Hypothalamus (tissue), 51 donors: ENCODE measurements at regions not wholly inside any gene's neighbourhood (a gene's known extent, or its start where the extent isn't known, plus 50 kb on each side); places are given as distances from the start of the nearest gene placed in this dataset.
"Not testable (repeated sequence)": the region's sequence is repeated elsewhere in the genome, so short reads cannot be mapped to it uniquely, and the experiment has no call there.

Source experiments
- DNase-seq, 51 donors: peaks; one replicate each; lab custom pipeline; 2025; lab: John Stamatoyannopoulos, UW

DNA sequence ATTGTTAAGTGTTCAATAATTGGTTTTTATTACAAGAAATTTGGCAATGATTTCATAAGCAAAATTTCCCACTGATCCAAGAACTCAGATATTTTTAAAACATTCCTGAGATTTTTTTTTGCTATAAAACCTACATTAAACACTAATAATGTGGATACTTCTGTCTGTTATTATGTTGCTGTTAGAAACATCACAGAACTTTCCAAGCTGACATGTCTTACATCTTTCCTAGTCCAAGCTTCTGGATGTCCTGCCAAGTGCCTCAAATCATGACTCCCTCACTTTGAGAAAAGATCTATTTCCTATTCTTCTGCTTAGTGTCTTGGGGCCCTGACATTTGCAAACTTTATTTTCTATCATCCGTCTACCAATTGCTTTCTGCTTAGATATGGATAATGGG, 110.8 kb downstream of the RFPL4B start:
- no peak for DNase-seq

DNA sequence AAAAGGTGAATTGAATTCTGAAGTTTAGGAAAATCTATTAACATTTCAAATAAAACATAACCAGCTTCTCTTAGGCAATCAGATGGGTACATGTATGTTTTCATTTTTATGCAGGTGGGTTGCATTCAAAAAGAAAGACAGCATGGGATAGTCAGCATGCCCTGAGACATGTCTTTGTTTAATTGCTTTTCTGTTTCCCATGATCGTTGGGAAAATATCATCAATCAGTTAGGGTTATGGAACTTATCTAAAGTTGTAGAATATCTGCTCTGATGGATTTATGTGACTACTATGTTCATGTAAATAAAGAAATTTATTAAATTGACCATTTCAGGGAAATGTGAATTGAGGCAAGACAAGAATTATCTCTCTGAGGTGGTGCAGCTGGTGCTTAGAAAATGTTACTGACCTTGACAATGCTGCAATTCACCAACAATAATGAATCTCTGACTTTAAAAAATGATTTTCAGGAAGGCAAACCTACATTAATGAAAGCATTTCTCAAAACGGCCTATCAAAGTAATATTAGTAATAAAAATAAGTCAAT, 112.7 kb downstream of the RFPL4B start:
- DNase-seq: no peak

DNA sequence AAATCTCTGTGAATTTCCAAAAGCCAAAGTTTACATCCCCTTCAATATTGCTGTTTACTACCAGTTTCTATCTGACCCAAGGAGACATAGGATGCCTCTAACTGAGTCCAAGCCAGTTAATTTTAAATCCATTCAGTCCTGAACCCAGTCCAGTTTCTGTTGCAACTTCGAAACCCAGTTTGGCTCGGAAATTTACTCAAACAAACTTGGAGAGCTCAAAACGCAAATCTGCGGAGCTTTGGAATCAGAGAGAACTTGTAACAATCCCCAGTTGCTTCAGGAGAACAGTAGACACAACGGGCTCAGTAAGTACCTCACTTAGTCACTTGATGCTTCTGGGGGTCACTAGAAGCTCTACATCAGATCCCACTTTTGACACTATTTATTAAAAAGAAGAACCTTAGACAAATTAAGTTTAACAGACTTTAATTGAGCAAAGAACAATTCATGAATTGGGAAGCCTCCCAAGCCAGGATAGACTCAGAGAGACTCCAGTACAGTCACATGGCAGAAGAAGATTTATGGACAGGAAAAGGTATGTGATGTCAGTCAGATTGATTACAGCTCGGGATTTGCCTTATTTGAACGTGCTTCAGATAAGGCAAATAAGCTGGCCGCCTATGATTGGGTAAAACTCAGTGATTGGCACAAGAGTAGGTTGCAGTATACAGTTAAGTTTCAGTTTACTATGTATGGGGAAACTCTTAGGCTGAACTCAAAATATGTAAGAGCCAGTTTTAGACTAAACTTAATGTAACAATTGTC, 118.0 kb downstream of the RFPL4B start:
- DNase-seq: no peak

DNA sequence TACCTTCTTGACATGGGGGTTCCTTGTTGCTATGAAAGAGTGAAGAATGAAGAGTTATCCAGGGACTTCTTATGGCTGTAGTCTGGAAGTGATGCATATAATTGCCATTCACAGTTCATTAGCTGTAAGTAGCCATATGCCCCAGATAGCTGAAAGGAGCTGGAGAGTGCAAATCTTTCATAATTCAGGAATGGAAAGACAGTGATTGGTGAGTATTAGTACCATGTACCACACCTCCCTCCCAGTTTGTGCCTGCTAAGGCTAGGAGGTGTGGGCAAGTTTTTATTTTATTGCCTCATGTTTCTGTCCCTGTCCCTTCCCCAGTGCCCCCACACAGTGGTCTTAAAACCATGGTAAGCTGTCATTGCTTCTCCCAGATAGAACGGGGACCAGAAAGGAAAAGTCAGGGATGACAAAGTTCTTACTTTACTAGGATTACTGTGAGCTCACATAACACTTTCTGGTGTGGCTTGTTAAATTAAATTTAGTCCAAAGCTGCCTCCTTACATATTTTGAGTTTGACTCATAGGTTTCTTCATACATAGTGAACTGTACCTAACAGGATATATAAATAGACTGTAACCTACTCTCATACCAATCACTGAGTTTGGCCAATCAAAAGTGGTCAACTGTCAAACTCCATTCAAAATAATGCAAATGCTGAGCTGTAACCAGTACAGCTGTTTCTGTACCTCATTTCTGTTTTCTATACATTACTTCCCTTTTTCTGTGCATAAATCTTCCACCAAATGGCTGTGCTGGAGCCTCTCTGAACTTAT, 119.4 kb downstream of the RFPL4B start:
- DNase-seq: no peak

DNA sequence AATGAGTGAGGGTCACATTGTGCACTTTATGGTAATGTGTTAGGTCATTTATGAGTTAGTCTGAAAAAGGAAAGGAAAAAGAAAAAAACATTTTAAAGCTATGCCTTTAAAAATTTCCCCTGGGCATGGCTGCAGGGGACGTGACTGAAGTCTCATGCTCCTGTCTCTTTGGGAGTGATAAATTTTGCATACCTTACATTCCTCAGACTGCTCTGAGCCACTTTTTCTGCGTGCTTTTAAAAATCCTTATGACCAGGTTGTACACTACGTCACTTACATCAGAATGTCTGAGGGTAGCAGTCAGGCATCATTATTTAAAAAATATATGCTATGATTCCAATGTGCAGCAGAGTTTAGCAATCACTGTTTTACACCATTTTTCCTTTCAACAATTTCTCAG, 121.2 kb downstream of the RFPL4B start:
- DNase-seq: no peak

DNA sequence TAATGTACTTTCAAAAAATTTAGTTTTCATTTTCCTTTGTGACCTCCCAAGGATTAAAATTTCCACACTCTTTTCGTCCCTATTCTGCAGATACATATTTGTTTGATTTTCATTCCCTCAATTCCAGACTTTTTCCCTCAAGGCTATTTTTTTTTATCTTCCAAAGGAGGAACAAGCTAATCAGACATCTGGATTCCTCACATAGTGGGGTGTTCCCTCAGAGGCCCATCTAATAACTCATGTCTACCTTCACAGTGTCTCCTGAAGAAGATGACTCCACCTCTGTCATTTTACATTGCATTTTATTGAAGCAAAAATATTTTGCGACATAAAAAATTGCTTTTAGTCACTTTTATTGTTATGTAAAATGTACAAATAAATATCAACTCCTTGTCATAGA, 122.2 kb downstream of the RFPL4B start:
- no peak for DNase-seq

DNA sequence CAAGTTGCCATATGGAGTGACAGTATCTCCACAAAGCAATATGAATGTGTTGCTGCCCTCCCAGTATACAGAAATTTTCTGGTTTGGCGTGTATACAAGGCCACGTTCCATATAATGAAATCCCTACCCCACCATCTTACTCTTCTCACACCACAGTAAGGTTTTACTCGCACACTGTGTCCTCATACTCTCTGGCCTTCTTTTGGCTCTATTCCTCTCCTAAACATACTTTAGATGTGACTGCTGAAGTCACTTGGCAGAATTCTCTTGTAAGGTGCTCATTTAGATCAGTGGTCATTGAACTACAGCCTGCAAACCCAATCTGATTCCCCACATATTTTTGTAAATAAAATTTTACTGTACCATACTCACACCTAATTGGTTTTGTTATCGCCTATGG, 123.2 kb downstream of the RFPL4B start:
- no peak for DNase-seq

DNA sequence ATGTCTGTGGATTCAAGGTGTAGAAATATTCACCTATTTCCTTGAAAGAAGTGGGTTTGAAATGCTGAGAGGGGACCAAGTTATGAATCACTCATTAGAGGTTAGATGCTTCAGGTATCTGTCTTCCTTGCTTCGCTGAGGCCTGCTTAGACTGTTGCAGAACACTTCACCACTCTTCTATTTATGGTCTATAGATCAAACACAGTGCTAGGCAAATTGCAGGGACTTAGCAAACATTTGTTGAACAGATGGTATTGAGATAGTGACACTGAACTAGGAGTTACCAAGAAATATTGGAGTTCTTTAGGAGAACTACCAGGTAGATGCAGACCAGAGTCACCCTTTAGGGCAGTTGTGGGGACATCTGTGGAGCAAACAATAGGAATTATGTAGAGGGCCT, 123.8 kb downstream of the RFPL4B start:
- no peak for DNase-seq

DNA sequence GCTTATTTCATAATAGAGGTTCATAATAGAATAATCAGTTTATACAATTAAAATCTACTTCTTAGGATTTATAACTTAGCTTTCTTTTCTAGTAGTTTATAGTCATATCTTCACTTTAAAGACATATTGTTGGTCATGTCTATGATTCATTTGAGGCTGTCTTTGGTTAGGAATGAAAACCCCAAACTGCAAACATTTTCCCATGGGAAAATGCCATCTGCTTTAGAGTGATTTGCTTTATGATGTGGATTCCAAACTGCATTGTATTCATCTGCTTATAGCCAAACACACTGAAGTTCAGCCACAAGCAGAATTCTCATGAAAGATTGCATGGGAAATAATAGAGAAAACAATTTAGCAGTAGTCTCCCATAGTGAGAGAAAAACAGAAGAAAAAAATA, 128.0 kb downstream of the RFPL4B start:
- DNase-seq: no peak

DNA sequence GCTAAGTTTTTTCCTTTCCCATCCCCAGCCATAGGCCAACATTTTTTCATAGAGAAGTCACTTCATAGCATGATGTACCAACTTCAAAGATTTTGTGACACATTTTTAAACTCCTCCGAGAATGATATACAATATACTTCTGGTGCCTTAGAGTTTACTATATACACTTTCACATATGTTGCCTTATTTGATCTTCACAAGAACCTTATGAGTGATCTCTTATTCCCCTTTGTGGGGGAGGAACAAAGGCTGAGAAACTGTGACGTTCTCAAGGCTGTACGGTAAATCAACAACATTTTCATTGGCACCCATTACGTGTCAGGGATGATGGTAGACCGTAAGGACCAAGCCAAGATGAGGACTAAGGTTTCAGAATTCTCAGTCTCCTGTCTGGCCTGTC, 130.0 kb downstream of the RFPL4B start:
- no peak for DNase-seq

DNA sequence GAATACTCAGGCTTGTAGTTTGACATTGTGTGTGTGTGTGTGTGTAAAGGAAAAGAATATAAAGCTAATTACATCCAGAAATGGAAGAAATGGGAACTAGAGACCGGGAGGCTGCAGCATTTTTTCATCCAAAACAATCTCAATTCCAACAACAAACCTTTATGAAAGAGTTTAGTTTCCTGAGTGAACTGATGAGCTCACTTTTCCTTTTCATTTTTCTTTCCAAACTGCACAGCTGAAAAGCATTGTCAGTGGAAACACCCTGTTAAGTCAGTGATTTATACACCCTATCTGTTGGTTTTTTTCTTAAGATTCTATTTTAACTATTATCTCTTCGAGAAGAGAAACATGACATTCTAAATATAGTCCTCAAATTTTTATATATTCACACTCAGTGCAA, 130.9 kb downstream of the RFPL4B start:
- no peak for DNase-seq

DNA sequence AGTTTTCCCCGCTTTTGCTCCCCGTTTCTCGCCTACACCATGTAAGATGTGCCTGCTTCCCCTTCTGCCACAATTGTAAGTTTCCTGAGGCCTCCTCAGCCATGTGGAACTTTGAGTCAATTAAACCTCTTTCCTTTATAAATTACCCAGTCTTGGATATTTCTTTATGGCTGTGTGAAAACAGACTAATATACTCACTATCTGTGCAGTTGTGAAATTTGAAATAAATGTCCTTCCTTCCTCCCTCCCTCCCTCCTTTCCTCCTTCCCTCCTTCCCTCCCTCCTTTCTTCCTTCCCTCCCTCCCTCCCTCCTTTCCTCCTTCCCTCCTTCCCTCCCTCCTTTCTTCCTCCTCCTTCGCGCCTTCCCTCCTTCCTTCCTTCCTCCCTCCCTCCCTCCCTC, 132.8 kb downstream of the RFPL4B start:
- not testable (repeated sequence) for DNase-seq

DNA sequence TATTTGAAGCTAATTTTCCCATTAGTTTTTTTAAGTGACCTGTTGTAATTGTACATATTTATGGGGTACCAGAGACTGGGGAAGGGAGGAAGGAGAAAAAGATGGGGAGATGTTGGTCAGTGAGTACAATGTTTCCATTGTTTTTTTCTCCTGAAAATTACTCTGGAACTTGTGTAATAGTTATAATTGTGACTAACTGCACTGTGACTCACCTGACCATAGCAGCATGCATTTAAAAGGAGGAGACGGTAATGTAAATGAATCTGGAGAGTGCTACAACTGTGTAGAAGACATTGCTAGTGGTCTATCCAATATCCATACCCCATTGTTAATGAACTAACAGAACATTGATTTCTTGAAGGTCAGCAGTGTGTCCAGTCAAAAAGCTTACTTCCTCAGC, 133.4 kb downstream of the RFPL4B start:
- no peak for DNase-seq

DNA sequence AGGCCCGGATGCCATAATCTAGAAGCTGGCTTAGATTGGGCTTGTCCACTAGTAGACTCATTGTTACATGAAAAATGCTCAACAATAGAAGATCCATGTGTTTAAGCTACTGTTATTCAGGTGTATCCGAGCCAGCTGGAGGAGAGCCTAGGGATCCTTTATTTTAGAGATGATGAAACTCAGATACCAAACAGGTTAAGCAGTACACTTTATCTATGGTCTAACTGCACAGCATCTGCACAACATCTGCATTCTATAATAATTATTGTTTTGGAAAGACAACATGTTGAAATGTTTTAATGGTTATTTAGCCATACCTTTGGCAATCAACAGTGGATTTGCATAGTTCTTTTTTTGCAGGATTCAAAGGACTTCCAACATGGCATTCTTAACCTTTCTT, 134.1 kb downstream of the RFPL4B start:
- no peak for DNase-seq

DNA sequence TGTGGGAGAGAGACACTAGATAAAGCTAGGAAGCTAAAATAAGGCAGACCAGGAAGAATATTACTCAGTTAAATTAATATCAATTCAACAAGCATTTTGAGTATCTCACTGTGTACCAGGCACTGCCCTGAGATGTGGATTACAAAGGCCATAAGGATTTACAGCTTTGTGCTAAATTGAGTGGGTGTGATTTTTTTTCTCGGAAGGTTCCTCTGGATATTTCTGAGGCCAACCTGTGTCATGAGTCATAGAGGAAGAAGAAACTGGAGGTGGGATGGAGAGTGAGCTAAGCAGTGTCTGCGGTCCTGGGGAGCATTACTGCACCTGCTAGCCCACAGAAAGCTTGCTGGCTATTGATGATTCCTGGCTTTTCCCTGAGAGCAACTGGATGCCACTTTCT, 135.2 kb downstream of the RFPL4B start:
- no peak for DNase-seq

DNA sequence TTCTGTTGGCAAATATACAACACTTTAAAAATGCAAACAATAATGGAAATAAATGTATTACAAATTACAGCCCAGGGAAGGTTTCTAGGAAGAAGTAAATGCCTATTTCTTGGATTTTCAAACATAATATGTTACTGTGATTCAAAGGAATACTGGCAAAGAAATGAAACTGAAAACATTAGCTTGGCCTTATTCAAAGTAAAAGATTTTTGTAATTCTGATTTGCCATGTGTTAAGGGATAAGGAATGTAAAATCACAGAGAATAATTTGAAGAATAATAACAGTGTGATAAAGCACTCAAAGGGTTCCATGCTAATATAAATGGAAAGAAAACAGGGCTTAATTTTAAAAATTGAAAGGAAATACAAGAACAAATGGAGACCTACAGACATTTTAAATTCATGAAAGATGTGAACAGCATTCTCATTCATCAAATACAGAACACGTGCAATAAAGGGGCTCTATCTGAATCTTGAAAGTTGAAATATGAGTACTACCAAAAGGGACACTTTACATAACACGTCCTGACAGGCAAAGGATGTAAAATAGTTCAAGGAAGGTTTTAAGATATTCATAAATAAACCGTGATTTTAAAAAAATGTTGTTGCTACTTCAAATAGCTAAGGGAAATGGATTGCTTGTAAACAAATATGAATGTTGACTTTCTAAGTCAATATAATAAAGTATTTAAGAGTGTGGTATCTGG, 138.1 kb downstream of the RFPL4B start:
- DNase-seq: no peak

DNA sequence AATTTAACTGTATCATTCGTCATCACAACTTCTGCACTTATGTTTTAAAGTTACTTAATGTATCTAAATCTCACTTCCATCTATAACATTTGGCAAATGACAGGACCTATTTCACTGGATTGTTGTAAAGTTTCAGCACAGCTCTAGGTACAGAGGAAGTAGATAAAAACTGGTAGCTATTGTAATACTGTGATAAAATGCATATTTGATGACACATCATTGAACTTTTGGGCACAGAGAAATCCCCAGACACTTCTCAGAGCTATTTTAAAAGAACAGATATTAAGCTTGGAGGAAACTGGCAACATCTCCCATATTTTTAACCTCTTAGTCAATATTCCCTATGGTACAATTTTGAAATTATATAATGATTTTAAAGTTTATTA, 138.7 kb downstream of the RFPL4B start:
- DNase-seq: no peak

DNA sequence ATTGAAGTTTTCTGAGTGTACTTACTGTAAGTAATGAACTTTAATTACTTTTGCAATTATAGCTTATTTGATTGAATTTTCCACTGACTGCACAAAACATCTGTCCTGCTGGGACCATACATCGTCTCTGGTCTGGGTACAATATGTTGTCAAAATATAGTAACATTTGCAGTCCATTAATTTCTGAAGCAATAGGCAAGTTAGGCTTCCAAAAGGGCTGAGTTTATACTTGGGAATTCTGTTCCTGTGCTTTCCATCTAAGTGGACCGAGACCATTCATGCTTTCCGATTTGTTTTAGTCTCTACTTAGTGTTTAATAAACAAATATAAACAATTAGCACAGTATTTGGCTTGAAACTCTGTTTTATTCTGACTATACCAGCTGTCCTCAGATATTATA, 139.3 kb downstream of the RFPL4B start:
- no peak for DNase-seq

DNA sequence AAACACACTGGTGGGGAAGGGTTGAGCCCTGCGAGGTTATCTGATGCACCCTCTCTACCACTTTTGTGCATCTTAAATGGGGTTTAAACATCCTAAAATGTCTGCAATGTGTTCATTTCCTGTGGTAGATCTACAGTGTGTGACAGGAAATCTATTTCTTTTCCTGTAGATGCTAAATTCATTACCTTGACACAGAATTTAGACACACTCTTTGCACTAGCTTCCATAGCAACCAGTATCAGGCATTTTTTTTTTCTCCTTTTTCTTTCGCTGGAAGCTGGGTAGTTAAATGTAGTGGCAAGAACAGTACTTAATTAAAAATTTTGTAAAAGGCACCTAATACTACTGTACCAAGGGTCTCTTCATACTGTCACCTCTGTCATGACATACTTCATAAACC, 141.1 kb downstream of the RFPL4B start:
- peak in 1 of 51 donors; percentile 8 for DNase-seq

DNA sequence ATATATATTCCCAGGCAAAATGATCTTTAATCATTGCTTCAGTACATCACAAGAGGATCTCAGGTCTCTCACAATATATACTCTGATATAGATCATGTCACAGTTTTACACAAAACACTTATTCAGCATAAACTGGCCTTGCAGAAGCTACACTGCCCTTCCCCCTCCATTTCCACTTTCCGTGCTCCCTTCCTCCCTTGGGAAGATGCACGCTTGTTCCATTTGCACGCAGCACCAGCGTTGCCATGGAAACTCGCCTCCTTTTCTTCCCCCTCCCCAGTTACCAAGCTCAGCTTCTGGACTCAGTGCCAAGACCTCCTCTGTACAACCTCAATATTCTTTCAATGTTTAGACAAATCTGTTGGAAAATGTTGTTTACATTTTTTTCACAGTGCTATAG, 154.6 kb downstream of the RFPL4B start:
- peak in 36 of 51 donors; percentile 1 to 70 (median 32) for DNase-seq

DNA sequence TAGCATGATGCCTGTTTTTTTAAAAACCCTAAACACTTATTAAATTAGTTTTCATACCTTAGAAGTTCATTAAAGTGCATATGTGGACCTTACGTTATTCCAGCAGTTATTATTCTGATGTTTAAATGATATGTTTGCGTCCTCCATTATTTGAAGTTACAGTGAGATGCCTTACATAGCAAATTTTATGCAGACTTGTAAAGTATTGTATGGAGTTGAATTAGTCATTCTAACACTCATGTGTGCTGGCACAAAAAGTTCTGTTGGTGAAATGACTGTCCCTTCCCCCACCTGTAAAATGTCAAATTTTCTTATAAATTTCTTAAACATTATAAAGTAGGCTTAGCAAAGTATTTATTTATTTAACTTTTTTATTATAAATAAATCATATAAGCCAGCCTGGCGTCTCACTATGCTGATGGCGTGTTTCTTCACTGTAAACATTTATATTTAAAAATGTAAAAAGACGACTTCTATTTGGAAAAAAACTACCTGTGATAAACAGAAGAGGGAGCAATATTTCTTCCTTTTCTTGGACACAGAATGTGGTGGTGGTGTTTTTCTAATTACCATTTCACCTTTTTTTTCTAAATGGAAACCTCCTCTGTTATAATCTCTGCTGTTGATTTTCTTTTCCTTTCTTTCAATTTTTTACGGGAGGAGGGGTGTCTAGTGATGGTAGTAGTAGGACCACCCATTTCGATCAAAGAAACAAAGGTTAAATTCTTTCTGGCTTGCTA, 155.4 kb downstream of the RFPL4B start:
- peak in 1 of 51 donors; percentile 57 for DNase-seq
